Omental fat pad (tissue), 3 donors: ENCODE measurements at regions not wholly inside any gene's neighbourhood (a gene's known extent, or its start where the extent isn't known, plus 50 kb on each side); places are given as distances from the start of the nearest gene placed in this dataset.

Source experiments
- ATAC-seq: fragments of 150-250 bp; one replicate; pipeline ENCODE4 v1.9.1; 2016; ENCODE audit warnings: mild to moderate bottlenecking, moderate library complexity; ENCODE audit not compliant: low FRiP score
- DNase-seq: peaks from one replicate; pipeline ENCODE4 v3.0.0-alpha.2; 2019; ENCODE audit warnings: low spot score
- TF ChIP-seq, protein P1 (sequence below), 3 donors: fragments of 450-650 bp; IDR thresholded peaks; one replicate each; pipeline ENCODE4 v1.5.1; 2016 to 2017; ENCODE audit warnings: antibody characterized with exemption in 3 of 3, mild to moderate bottlenecking in 3 of 3, moderate library complexity in 2 of 3

DNA sequence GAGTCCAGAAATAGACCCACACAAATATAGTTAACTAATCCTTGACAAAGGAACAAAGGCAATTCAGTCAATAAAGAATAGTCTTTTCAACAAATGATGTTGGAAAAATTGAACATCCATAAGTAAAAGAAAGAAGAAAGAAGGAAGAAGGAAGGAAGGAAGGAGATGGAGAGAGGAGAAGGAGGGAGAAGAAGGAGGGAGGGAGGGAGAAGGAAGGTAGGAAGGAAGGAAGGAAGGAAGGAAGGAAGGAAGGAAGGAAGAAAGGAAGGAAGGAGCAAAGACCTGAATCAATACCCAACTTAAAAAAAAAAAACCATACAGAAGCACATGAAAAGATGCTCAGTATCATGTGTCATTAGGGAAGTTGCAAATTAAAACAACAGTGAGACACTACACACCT lies 148.3 kb downstream of the ATL2 start:
- TF ChIP-seq, protein P1, sequence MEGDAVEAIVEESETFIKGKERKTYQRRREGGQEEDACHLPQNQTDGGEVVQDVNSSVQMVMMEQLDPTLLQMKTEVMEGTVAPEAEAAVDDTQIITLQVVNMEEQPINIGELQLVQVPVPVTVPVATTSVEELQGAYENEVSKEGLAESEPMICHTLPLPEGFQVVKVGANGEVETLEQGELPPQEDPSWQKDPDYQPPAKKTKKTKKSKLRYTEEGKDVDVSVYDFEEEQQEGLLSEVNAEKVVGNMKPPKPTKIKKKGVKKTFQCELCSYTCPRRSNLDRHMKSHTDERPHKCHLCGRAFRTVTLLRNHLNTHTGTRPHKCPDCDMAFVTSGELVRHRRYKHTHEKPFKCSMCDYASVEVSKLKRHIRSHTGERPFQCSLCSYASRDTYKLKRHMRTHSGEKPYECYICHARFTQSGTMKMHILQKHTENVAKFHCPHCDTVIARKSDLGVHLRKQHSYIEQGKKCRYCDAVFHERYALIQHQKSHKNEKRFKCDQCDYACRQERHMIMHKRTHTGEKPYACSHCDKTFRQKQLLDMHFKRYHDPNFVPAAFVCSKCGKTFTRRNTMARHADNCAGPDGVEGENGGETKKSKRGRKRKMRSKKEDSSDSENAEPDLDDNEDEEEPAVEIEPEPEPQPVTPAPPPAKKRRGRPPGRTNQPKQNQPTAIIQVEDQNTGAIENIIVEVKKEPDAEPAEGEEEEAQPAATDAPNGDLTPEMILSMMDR (IDR thresholded peaks at IDR 0.05), result no peak
- DNase-seq (no peak), ATAC-seq (no peak)

DNA sequence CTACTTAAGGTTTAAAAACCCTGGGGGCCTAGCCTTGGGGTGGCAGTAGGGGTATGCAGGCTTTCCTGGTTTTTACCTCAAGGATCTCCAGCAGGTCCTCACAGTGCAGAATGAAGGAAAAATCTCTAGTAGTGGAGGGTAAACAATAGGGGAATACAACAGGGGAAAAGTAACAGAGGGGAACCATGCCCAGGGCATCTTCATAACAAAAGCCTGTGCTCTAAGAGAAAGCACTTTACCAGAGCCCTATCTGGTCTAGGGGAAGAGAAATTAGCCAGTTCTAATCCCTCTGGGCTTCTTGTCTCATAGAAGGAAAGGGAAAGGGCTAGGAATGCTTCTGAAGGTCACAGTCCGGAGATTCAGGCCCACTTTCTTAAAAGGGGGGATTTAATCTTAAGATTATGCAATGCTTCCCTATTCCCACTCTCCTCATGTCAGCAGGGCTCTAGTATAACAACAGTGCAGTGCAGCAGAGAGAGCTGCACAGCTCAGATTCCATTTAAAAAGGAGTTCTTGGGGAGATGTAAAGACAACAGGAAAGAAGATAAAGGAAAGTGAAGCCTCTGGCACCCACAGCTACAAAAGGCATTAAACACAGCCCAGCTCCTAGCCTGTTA lies 149.0 kb upstream of the CYP1B1 start:
- DNase-seq (no peak), ATAC-seq (no peak)
- TF ChIP-seq, protein P1 (IDR thresholded peaks at IDR 0.05), result no peak

DNA sequence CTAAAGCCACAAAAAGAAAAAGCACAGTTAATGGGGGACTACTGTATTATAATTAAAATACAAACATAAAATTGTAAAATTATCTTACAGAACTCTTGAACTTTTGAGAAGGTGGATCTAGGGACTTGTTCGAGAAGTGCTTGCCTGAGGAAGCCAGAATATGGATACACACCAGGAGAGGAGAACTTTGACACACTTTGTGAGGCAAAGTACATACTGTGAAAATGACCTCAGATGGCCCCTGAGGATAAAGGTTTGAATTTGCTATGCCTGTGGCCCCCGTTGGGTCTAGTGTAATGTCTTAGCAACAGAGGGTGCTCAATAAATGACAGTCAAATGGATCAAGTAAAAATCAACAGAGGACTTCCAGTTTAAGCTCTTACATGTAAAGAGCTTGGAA lies 148.2 kb upstream of the CYP1B1 start:
- ATAC-seq (no peak), DNase-seq (no peak)
- TF ChIP-seq, protein P1 (IDR thresholded peaks at IDR 0.05), result no peak

DNA sequence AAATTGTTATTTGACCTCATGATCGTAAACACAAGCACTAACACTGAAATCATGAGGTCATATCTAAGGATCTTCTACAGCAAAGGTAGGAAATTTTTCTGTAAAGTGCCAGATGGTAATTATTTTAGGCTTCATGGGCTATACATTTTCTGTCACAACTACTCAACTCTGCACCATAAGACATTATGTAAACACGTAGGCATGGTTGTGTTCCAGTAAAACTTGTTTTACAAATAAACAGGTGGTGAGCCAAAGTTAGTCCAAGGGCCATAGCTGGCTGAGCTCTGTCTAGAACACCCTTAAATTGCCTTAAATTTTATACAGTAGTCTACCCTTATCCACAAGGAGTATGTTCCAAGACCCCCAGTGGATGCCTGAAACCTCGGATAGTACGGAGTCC lies 147.3 kb upstream of the CYP1B1 start:
- DNase-seq (no peak), ATAC-seq (no peak)

DNA sequence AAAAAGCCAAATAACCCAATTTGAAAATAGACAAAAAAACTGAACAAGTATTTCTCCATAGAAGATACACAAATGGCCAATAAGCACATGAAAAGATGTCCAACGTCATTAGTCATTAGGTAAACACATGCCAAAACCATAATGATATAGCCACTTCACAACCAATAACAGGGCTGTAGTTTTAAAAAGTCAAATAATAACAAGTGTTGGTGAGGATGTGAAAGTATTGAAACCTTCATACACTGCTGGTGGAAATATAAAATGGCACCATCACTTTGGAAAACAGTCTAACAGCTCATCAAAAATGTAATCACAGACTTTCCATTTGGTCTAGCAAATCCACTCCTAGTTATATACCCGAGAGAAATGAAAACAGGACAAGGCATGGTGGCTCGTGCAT lies 144.2 kb upstream of the CYP1B1 start:
- TF ChIP-seq, protein P1 (IDR thresholded peaks at IDR 0.05), result no peak
- ATAC-seq (no peak), DNase-seq (no peak)

More for the DNA sequence above, 147.3 kb upstream of the CYP1B1 start:
- TF ChIP-seq, protein P1 (IDR thresholded peaks at IDR 0.05), result no peak

DNA sequence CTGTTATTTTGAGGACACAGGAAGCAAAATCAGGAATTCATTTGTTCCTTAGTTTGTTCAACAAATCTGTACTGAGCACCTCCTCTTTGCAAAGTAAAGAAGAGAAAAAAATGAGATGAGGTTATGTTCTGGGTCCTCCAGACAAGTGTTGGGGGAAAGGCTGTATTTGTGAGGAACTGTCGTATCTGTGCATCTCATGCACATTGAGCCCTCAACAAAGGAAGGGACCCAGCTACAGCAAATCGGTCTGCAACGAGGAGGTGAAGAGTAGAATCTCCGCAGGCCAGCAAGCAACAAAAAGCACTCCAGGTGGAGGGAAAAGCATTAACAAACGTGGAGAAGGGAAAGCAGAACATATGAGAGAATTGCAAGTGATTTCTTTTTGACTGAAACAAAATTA lies 143.0 kb upstream of the CYP1B1 start:
- DNase-seq, result no peak
- no peak for ATAC-seq

DNA sequence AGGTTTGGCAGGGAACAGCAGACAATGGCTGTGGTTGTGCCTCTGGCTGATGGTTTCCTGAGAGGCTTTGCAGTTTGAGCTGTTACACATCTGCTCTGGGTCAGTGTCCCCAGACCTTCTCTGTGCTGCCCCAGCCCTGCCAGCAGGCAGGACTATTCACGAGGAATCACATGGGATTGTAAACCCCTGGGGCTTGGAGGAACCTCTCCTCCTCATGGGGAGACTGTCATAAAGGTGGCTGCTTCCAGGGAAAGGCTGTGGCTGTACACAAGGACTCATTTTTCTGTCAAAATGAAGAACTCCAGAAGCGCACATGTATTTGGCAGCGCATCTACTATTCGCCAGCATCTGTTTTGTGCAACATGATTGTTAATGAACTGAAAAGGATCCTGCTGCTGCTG lies 142.6 kb upstream of the CYP1B1 start:
- ATAC-seq, result no peak
- no peak for DNase-seq
- TF ChIP-seq, protein P1 (IDR thresholded peaks at IDR 0.05), result no peak

More for the DNA sequence above, 143.0 kb upstream of the CYP1B1 start:
- TF ChIP-seq, protein P1 (IDR thresholded peaks at IDR 0.05), result no peak
